Peyer's patch (tissue), 4 donors: ENCODE measurements at regions not wholly inside any gene's neighbourhood (a gene's known extent, or its start where the extent isn't known, plus 50 kb on each side); places are given as distances from the start of the nearest gene placed in this dataset.
A peak's percentile ranks its signal among the peaks of the same experiment; 100 is the strongest.

ENCODE experiments used
- DNase-seq, 3 donors: peaks; one replicate each; pipeline ENCODE4 v3.0.0-alpha.2; 2017 to 2019
- H3K27ac ChIP-seq, 4 donors: fragments of 200-600 bp; sonication (generic); one replicate each; pipeline ENCODE4 v1.5.1; 2016 to 2019
- H3K27me3 ChIP-seq, 2 donors: fragments of 200-600 bp; sonication (generic); one replicate each; pipeline ENCODE4 v1.5.1; 2019
- H3K36me3 ChIP-seq, 3 donors: fragments of 200-600 bp; sonication (generic); one replicate each; pipeline ENCODE4 v1.5.1; 2016 to 2019
- H3K4me1 ChIP-seq, 4 donors: fragments of 200-600 bp; sonication (generic); one replicate each; pipeline ENCODE4 v1.5.1; 2016 to 2019
- H3K4me3 ChIP-seq, 4 donors: fragments of 200-600 bp; sonication (generic); 1 replicate in 3 of 4; 2 replicates in 1 of 4; pipeline ENCODE4 v1.5.1; 2016 to 2019; ENCODE audit warnings: mild to moderate bottlenecking in 1 of 4
- H3K9me3 ChIP-seq, 4 donors: fragments of 200-600 bp; sonication (generic); one replicate each; pipeline ENCODE4 v1.5.1; 2016 to 2019; ENCODE audit warnings: mild to moderate bottlenecking in 1 of 4
- POLR2A ChIP-seq, 2 donors: fragments of 450-650 bp; IDR thresholded peaks; one replicate each; pipeline ENCODE4 v1.5.1; 2017; ENCODE audit warnings: antibody characterized with exemption in 2 of 2, mild to moderate bottlenecking in 2 of 2, moderate library complexity in 2 of 2
- TF ChIP-seq, protein P1 (sequence below), 6 experiments: fragments of 450-650 bp in 4 of 6; fragments of 200-600 bp in 2 of 6; sonication (generic) in 1 of 6; IDR thresholded peaks; one replicate each; pipeline ENCODE4 v1.5.1; 2017 to 2019; ENCODE audit warnings: antibody characterized with exemption in 6 of 6, mild to moderate bottlenecking in 3 of 6, moderate library complexity in 1 of 6

GRCh38 chr1:169044296-169044695 lies 62.2 kb upstream of the ATP1B1 start:
- TF ChIP-seq, protein P1, sequence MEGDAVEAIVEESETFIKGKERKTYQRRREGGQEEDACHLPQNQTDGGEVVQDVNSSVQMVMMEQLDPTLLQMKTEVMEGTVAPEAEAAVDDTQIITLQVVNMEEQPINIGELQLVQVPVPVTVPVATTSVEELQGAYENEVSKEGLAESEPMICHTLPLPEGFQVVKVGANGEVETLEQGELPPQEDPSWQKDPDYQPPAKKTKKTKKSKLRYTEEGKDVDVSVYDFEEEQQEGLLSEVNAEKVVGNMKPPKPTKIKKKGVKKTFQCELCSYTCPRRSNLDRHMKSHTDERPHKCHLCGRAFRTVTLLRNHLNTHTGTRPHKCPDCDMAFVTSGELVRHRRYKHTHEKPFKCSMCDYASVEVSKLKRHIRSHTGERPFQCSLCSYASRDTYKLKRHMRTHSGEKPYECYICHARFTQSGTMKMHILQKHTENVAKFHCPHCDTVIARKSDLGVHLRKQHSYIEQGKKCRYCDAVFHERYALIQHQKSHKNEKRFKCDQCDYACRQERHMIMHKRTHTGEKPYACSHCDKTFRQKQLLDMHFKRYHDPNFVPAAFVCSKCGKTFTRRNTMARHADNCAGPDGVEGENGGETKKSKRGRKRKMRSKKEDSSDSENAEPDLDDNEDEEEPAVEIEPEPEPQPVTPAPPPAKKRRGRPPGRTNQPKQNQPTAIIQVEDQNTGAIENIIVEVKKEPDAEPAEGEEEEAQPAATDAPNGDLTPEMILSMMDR (IDR thresholded peaks at IDR 0.05) = no peak
- TF ChIP-seq POLR2A (IDR thresholded peaks at IDR 0.05) = no peak

DNA sequence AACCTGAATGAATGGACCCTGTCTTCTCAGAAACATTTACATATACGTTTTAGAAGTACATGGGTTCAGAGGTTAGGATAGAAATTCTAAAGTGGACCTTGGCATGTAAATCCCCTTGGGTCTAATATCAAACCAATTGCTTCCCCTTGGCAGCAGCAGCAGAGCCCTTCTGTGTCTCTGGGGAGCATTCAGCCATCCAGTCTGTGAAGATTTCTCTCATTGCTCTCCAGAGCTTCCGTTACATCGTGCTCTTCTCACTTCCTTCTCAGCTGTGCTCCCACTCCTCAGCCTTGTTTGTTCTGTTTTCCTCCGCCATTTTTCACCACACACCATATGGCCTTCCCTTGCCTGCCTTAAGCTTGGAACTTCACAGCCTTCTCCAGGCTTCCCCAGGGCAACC lies 61.5 kb upstream of the ATP1B1 start:
- Histone ChIP-seq H3K9me3 (no peaks in the 10 kb centered on the region), H3K4me1 (peaks cover 0 to 34% (median 6%) of the 10 kb centered on the region in 4 donors), H3K27ac (no peak overlapping the region), H3K36me3 (no peaks in the 10 kb centered on the region), H3K27me3 (no peaks in the 10 kb centered on the region), H3K4me3 (no peak overlapping the region)
- DNase-seq = no peak
- TF ChIP-seq, protein P1 (IDR thresholded peaks at IDR 0.05) = no peak

More at GRCh38 chr1:169044296-169044695, 62.2 kb upstream of the ATP1B1 start:
- Histone ChIP-seq H3K27ac (peak overlapping the region in 1 of 4 donors; percentile 15), H3K4me1 (peaks cover 0 to 34% (median 6%) of the 10 kb centered on the region in 4 donors), H3K4me3 (no peak overlapping the region), H3K27me3 (no peaks in the 10 kb centered on the region), H3K36me3 (no peaks in the 10 kb centered on the region), H3K9me3 (no peaks in the 10 kb centered on the region)
- DNase-seq = peak in 2 of 3 donors; percentile 29 to 60

GRCh38 chr1:169046671-169047070 lies 59.8 kb upstream of the ATP1B1 start:
- Histone ChIP-seq H3K4me3 (no peak overlapping the region), H3K27ac (peak overlapping the region in 3 of 4 donors; percentile 4 to 91 (median 76)), H3K4me1 (peaks cover 0 to 34% (median 6%) of the 10 kb centered on the region in 4 donors), H3K36me3 (no peaks in the 10 kb centered on the region), H3K27me3 (no peaks in the 10 kb centered on the region), H3K9me3 (no peaks in the 10 kb centered on the region)
- peak in 1 of 3 donors; percentile 57 for DNase-seq
- TF ChIP-seq, protein P1 (IDR thresholded peaks at IDR 0.05) = peak in 1 of 6 experiments; percentile 6
- TF ChIP-seq POLR2A (IDR thresholded peaks at IDR 0.05) = peak; percentile 57 to 80

DNA sequence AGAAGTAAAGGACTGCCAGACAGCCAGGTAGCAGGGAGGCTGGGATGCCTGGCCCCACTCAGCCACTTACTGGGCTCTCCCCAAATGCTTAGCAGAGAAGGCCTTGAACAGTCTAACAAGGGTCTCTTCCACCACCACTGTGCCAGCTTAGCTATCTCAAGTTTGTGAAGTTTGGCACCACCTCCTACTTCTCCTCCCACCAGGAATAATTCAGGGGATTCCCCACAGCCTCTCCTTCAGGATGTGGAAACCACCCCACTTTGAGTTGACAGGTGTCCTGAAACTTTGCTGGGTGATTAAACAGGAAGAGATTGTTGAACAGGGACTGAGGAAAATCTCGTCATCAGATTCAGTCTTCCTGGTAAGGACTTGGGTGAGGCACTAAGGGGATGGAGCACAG lies 59.4 kb upstream of the ATP1B1 start:
- Histone ChIP-seq H3K27ac (peak overlapping the region in 3 of 4 donors; percentile 4 to 91 (median 76)), H3K9me3 (no peaks in the 10 kb centered on the region)

DNA sequence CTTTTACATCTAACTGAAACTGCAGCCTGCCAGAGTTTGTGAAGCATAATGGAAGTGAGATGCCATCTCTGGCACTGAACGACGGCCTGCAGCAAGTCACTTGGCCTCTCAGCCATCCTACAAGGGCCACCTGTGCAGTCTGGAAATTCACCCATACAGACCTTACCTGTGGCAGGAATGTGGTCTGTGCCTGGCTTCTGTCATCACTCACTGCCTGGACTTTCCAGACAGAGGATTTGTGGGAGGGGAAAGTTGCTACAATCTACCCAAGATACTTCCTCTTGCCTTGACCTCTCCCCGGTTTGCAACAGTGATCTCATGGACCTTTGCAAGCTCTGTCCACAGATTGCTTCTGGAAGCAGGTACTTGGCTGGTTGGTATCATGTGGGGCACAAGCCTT lies 58.4 kb upstream of the ATP1B1 start:
- H3K27ac ChIP-seq = peak overlapping the region in 3 of 4 donors; percentile 4 to 91 (median 76)
- TF ChIP-seq POLR2A (IDR thresholded peaks at IDR 0.05) = peak in 1 of 2 donors; percentile 33
- TF ChIP-seq, protein P1 (IDR thresholded peaks at IDR 0.05) = no peak
- H3K4me1 ChIP-seq = peaks cover 0 to 41% (median 6%) of the 10 kb centered on the region in 4 donors

More for the DNA sequence above, 59.4 kb upstream of the ATP1B1 start:
- Histone ChIP-seq H3K36me3 (no peaks in the 10 kb centered on the region), H3K4me1 (peaks cover 0 to 34% (median 6%) of the 10 kb centered on the region in 4 donors), H3K4me3 (no peak overlapping the region), H3K27me3 (no peaks in the 10 kb centered on the region)
- DNase-seq = peak in 2 of 3 donors; percentile 49 to 55
- no peak for TF ChIP-seq POLR2A (IDR thresholded peaks at IDR 0.05)
- TF ChIP-seq, protein P1 (IDR thresholded peaks at IDR 0.05) = no peak

More for the DNA sequence above, 58.4 kb upstream of the ATP1B1 start:
- Histone ChIP-seq H3K36me3 (no peaks in the 10 kb centered on the region), H3K27me3 (no peaks in the 10 kb centered on the region), H3K9me3 (no peaks in the 10 kb centered on the region), H3K4me3 (no peak overlapping the region)
- peak in 1 of 3 donors; percentile 57 for DNase-seq
